ENCODE measurements at regions not wholly inside any gene's neighbourhood (a gene's known extent, or its start where the extent isn't known, plus 50 kb on each side); places are given as distances from the start of the nearest gene placed in this dataset.
"Not testable (repeated sequence)": the region's sequence is repeated elsewhere in the genome, so short reads cannot be mapped to it uniquely, and the experiment has no call there.

DNA sequence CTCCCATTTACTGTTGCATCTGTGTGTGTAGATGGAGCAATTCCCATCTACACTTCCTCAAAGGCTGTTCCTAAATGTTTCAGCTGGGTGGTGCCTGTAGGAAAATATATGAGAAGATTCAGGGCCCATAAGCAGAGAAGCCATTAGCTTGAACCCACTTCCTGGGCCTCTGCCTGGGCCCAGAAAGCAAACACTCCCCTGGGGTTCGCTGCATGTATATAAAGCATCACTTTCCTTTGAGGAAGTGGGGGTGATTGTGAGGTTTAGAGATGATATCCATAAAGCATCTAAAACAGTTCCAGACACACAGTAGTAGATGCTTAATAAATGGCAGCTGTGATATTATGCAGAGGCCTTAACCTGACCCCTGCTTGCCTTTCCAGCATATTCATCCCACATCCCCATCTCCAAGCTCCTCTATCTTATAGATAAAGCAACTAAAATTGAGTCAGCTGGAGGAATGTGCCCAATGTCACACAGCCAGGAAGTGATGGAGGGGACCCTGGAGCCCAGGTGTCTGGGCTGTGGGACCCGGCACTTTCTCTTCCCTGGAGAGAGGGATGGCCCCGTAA lies 280.0 kb upstream of the CRY1 start:
- DNase-seq (ENCODE audit: low read depth), result no peak

DNA sequence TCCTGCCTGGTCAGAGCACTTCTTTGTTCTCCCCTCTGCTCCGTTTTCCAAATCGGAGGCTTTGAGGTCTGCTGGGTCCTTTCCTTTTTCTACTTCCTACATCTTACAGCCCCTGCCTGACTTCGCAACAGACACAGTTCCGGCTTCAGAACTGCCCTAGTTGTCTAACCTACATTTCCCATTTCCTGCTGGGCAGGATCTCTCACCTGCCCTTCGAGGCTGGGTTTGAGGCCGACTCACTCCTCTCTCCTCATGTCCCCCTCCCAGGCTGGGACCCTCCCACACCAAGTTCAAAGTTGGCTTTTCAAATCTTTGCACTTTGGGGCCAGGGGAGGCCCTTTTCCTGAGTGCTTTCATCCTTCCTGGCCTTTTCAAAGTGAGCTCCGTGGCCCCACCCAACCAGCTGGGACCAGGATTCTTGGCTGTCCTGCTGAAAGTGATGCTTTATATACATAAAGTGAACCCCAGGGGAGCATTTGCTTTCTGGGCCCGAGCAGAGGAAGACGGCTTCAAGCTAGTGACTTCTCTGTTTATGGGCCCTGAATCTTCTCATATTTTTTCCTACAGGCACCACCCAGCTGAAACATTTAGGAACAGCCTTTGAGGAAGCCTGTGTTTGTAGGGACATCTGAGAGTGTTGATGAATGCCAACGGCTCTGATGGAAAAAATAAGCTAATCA lies 281.0 kb upstream of the CRY1 start:
- DNase-seq (ENCODE audit: low read depth), result no peak

DNA sequence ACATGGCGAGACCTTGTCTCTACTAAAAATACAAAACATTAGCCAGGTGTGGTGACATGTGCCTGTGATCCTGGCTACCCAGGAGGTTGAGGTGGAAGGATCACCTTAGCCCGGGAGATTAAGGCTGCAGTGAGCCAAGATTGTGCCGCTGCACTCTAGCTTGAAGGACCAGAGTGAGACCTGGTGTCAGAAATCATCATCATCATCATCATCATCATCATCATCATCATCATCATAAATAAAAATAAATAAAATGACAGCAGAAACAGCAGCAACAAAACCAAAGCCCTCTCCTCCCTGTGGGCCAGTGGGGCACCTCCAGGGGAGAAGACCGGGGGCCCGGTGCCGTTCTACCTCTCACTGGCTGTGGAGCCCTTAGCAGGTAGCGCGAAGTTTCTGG lies 281.9 kb upstream of the CRY1 start:
- no peak for DNase-seq (ENCODE audit: low read depth)

DNA sequence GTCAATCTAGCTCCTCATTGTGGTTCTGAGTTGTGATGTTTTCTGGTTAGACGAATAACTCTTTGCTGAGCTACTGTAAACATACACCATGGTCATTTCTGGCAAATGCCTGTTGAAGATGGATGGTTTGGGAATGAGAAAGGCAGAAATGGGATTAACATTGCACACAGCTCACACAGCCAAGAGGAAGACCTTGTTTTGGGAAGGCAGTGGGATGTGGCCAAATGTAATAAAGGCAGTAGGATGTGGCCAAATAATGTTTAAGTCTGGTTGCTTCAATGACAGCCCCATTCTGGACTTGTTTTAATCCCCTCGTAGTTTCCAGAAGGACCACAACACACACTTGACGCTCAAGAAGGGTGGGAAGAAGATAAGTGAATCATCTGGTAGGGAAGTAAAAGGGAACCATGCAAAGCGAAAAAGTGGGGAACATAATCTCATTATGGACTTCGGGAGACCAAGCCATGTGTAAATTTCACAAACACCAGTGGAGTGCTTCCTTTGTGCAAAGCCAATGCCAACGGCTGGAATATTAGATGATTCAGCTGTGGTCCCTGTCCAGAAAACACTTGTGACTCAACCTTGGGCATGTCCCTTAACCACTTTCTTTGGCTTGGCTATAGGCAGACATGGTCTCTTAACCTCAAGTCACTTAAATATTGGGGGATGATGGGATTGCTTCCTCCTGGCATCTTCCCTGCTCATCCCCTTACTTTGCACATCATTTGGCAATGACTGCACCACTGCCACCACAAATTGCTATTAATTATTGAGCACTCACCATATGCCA lies 284.4 kb upstream of the CRY1 start:
- DNase-seq (ENCODE audit: low read depth), result no peak

DNA sequence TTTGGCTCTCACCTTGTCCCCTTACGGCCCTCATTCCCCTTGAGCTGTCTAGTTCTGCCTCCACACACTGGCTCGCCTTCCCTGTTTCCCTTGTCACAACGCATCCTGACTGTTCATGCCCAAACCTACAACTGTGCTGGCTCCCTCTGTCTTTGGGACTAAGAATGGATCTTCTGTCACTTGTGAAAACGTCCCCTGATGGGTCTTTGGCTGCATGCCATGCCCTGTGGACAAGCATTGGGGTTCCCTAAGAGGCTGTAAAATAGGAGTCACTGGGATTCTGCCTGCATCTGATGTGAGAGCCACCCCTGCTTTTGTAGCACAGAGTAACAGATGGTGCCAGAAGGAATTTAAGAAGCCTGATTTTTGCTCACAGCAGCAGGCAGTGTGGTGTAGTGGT lies 285.3 kb upstream of the CRY1 start:
- DNase-seq (ENCODE audit: low read depth), result no peak

DNA sequence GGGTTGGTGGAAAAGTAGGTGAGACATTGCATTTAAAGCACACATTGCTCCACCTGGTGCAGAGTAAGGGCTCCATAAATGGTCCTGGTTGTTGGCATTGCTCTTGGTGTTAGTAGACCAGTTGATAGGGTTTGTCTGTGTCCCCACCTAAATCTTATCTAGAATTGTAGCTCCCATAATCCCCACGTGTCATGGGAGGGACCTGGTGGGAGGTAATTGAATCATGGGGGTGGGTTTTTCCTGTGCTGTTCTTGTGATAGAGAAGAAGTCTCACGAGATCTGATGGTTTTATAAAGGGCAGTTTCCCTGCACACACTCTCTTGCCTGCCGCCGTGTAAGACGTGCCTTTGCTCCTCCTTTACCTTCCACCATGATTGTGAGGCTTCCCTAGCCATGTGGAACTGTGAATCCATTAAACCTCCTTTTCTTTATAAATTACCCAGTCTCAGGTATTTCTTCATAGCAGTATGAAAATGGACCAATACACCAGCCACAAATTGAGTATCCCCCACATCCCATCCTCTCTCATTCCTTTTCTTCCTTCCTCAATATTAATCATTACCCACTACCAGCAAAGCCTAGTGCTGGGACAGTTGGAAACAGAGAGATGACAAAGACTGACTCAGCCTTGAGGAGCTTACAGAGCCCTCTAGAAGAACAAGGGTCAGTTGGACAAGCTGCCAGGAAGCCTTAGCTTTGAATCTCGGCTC lies 285.9 kb upstream of the CRY1 start:
- DNase-seq (ENCODE audit: low read depth), result not testable (repeated sequence)

DNA sequence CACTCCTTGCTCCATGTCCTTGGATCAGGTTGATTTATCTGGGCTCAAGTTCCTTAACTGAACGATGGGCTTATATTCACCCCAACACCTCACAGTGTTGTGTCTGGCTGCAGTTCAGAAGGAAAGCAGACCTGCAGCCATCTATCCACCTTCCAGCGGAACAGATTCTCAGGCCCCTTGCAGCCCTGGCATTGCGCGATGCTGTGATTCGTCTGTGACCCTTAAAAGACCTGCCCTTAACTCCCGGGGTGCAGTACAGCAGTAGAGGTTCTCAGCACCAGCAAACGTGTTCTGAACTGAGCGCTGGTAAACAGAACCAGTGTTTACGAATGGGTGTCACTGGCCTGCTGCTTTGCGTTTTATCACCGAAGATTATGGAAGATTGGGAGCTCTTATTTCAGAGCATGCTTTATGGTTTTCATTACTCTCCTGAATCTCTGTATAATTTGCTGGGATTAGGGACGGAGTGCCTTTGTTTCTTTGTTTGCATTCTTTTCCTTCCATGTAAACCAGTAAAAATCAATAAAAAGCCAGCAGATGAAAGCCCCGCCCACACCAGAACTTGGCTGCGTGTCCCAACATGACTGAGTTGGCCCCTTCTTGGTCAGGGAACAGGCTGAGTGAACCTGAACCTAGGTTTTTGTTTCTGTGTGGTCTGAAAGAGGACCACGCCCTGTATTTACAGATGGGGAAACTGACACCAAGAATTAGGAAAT lies 286.7 kb upstream of the CRY1 start:
- no peak for DNase-seq (ENCODE audit: low read depth)

DNA sequence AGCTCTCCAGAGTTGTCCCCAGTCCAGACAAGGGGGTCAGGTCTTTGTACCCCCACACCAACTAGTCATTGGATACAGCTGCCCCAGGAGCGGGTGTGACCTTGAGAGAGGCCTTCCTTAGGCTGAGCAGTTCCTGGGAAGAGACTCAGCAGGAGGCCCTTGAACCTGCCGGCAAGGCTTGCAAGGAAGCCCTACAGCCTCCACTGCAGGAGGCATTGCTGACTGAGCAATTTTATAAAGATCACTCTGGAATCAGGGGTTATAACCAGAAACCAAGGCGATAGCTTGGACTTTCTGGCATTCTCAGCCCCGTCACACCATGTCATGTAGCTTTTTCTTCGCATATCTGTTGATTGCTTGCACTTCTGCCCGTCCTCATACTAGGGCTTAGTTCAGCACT lies 291.3 kb upstream of the CRY1 start:
- DNase-seq (ENCODE audit: low read depth), result no peak

DNA sequence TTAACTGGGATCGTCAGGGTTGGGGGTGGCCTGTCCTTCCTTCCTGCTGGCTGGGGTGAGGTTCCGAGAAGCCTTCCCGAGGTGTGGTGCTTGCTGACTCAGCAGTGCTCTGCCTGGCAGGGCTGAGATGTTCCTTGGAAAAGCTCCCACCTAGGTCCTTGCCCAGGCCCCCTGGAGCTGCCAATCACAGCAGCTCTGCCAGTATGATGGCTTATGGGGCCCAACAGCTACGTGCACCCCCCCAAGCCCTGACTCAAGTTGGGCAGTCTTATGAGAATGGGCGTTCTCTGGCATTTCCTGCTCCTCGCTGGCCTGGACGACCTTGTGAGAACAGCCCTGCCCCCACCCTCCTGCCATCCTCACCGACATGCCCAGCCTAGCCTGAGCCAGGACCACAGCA lies 292.2 kb upstream of the CRY1 start:
- DNase-seq (ENCODE audit: low read depth), result no peak

DNA sequence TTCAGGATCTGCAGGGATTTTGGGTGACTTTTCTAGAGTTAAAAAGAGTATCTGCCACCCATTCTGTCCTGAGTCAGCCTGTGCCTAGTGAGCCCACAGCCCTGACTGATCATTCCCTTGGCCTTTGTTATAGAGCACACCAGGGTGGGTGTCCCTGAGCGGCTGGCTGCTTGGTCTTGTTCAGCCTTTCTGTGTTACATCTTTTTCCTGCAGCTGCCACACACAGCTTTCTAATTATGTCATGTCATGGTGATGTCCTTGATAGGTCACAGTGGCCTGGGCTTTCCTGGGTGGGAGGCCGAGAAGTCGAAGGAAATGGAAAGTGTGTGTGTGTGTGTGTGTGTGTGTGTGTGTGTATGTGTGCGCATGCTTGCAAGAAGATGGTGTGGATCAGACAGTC lies 293.2 kb upstream of the CRY1 start:
- DNase-seq (ENCODE audit: low read depth), result no peak

DNA sequence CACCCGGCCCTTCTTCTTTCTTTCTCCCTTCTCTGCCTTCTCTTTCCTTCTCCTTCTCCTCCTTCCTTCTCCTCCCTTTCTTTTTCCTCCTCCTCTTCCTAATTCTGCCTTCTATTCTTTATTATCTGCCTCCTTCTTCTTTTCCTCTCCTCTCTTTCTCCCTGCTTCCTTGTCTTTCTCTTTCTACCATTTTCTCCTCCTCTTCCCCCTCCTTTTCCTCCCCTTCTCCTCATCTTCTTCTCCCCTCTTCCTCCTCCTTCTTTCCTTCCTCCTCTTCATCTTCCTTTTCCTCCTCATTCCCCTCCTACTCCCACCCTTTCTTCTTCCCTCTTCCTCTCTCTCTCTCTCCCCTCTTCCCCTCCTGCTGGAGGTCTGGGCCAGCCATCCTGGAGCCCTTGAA lies 294.9 kb upstream of the CRY1 start:
- DNase-seq (ENCODE audit: low read depth), result no peak

DNA sequence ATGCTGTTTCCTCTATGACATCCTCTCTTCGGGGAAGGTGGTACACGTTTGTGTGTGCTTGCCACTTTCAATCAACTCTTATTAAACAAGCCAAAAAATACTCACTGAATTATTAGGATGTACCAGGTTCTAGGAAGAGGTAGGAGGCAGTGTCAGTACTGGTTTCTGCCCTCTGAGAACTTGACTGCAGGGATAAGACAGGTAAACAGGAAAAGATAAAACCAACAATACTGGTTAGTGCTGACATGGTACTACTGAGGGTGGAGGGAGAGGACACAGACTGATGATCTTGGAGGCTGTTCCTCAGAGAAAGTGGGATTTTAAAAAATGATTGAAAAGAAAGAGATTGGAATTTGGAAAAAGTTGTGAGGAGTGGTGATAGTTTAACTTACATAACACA lies 295.2 kb upstream of the PWP1 start:
- DNase-seq (ENCODE audit: low read depth), result no peak

DNA sequence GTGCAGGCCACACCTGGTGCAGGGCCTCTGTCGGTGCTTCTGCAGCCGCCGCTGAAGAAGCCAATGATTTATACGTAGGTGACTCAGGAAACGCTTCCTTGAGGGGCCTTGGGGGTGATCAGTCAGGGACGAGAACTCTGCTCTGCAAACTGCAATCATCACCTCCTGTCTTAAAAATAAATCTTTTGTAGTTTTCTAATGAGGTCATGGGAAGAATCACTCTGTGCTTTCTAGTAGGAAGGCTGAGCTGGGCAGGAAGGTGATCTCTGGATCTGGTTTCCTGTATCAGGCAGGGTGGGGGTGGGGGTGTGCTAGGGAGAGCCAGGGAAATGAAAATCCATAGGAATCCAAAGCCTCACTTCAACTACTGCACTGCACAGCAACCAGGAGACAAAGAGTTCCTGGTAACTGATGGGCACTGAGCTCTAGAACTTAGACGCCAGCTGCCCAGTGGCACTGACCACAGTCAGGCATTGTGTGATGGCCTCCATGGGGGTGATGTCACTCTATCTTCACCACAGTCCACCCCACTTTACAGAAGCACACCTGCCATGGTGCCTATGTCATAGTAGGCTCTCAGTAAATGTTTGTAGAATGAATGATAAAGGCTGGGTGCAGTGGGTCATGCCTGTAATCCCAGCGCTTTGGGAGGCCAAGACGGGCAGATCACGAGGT lies 292.4 kb upstream of the PWP1 start:
- no peak for DNase-seq (ENCODE audit: low read depth)

DNA sequence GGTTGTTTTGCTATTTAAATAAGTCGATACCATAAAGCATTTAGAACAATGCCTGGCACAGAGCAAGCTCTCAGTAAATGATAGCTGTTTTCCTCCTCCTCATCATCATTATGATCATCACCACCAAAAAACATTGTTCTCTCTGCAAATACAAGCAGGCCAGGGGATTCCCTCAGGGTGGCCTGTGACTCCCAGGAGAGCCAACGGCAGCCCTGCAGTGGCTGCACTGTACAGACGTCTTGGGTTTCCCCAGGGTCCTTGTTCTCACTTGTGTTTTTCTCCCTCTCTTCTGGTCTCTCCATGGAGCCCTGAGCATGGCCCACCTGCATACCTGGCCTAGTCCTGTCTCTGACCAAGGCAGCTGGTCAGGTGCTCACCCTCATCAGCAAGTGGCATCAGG lies 290.9 kb upstream of the PWP1 start:
- no peak for DNase-seq (ENCODE audit: low read depth)

DNA sequence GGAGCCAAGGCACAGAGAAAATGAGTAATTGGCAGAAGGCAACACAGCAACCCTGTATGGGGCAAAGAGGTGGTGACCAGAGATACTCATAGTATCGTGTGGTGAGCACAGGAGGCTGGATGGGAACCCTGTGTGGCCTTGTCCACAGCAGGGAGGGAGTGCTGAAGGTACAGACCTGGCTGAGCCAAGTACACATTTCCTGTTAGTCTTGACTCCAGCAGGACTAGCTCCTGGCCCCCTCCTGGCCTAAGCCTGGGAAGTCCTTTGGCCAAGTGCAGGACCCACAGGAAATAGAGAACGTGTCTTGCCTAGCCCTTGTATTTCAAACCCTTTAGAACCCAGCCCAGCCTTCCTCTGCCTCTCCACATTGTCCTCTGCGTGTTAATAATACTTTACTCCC lies 289.8 kb upstream of the PWP1 start:
- no peak for DNase-seq (ENCODE audit: low read depth)

DNA sequence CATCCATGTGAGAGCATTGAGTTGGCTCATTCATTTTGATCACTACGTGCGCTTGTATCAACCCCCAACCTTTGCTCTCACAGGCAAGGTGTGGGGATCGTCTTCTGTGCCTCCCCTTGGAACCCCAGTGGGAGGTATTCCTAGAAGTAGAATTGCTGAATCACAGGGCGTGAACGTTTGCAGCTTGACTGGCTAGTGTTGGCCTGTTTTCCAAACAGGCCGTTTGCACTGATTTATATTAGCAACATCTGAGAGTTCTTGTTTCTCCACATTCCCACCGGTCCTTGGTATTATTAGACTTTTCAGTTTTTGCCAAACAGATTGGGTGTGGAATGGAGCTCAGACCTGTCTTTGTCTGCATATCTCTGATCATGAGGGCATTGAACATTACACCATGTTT lies 288.6 kb upstream of the PWP1 start:
- no peak for DNase-seq (ENCODE audit: low read depth)

DNA sequence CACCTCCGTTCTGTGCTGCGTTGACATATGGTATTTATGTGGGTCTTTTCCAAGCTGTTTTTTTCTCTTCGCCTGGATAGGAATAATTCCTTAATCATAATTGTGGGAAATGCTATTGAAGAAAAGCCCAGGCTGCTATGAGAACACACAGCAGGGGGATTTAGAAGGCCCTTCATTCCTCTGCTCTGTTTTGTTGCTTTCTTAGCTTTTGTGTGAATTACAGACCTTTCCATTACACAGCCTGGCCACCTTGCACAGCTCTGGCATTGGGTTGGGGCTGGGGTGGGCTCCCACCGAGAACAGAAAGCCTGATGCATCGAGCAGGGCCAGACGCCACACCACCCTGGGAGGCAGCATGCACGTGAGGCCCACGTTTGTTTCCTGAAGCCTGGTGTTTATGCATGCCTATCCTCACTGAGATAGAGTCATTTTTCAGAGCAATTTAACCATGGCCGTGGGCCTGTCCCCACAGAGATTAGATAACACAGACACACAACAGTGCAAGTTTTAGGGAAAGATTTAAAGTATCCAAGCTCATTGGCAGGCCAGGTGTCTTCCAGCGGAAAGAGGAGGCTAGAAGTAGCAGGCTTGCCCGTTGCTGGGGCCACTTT lies 287.6 kb upstream of the PWP1 start:
- no peak for DNase-seq (ENCODE audit: low read depth)

DNA sequence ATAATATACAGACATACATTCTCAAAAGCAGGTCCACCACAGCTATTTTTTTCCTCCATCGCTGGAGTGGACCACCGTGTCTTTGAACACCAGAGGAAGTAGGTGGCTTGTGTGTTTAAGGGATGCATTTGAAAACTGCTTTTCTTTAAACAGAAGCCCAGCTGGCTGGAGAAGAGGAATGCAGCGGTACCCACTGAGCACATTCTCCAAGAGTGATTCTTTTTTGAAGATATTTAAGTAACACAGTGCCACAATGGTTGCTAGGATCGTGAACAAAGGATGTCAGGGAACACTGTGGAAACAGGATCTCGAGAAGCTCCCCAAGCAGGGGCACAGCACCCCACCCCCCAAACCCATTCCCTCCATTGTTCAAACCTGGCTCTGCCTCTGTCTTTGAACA lies 286.6 kb upstream of the PWP1 start:
- DNase-seq (ENCODE audit: low read depth), result no peak

DNA sequence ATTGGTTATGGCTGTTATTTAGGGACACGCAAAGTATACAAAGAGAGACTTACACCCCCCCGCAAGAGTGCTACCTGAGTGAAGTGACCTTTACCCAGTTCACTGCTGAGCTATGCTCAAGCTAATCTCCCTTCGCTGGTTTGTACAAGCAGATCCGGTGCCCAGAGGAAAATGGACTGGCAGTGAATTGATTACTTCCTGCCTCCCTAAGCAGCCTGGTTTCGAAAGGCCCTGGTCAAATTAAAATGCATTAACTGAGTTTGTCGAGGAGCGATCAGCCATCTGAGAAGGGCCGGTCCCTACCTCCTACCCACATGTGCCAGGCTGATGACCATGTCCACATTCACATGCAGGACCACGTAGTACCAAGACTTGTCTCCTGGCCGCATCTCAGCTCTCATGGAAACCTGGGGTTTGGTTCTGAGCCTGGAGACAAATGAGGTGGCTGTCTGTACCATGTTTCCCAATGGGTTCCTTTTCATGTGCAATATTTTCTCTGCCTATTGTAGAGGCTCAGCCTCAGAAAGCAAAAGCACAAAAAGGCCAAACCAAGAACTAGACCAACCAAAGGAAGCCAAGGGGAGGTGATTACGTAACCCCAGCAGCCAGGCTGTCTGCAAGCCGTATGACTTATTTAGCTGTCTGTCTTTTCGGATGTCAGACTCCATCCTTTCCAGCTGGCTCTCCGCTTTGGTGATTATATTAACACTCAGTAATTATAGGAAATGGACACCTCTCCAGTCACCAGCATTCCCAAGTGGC lies 284.7 kb upstream of the PWP1 start:
- no peak for DNase-seq (ENCODE audit: low read depth)
